SK-N-MC (cell line): ENCODE measurements at regions not wholly inside any gene's neighbourhood (a gene's known extent, or its start where the extent isn't known, plus 50 kb on each side); places are given as distances from the start of the nearest gene placed in this dataset.

Experiments used
- EZH2 ChIP-seq: fragments of 200-600 bp; sonication (generic); IDR thresholded peaks from one replicate; pipeline ENCODE4 v1.6.1; 2017; ENCODE audit warnings: antibody characterized with exemption
- FOXP2 ChIP-seq: optimal IDR thresholded peaks from 2 replicates; pipeline ENCODE3; 2011; ENCODE audit warnings: mild to moderate bottlenecking, moderate library complexity; ENCODE audit not compliant: insufficient read depth; ENCODE audit errors: extremely low read length, control extremely low read depth
- POLR2AphosphoS5 ChIP-seq: IDR thresholded peaks from 2 replicates; pipeline ENCODE4 v1.6.1; 2012; ENCODE audit warnings: mild to moderate bottlenecking, low read depth, low read length, borderline replicate concordance

DNA sequence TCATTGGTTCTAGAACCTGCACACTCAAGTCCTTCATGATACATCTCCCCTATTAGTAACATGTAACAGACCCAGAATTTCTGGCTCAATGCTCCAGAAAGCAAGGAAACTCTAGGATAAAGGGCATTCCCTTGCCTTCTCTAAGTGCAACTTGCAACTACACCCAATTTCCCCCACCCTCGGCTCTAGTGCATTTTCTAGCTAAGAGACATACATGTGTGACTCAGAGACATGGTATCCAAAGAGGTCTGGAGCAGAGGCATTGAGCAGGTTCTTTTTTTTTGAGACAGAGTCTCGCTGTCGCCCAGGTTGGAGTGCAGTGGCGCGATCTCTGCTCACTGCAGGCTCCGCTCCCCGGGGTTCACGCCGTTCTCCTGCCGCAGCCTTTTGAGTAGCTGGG is 132.9 kb downstream of the ZC3H11B start:
- TF ChIP-seq EZH2: no peak
- TF ChIP-seq FOXP2: no peak
- TF ChIP-seq POLR2AphosphoS5: no peak
